ENCODE measurements at regions not wholly inside any gene's neighbourhood (a gene's known extent, or its start where the extent isn't known, plus 50 kb on each side); places are given as distances from the start of the nearest gene placed in this dataset.

- DNase-seq, result no peak
These were observed 51.9 kb upstream of the RAI14 start for GRCh38 chr5:34604119-34604675.

- DNase-seq, result no peak
These were observed 50.0 kb upstream of the RAI14 start for GRCh38 chr5:34606101-34606500.
